ENCODE measurements at regions not wholly inside any gene's neighbourhood (a gene's known extent, or its start where the extent isn't known, plus 50 kb on each side); places are given as distances from the start of the nearest gene placed in this dataset.

GRCh38 chr1:234720709-234721441 lies 110.9 kb upstream of the IRF2BP2 start:
- no peak for DNase-seq (ENCODE audit: low read depth)
- no peak for TF ChIP-seq CTCF (IDR thresholded peaks at IDR 0.05; ENCODE audit: low read depth, low read length, missing control alignments)
- H3K4me3 ChIP-seq (ENCODE audit: low read depth, low read length): no peak overlapping the region

GRCh38 chr1:234719454-234720251 lies 109.7 kb upstream of the IRF2BP2 start:
- DNase-seq (ENCODE audit: low read depth): no peak

GRCh38 chr1:234718496-234719453 lies 108.8 kb upstream of the IRF2BP2 start:
- DNase-seq (ENCODE audit: low read depth): no peak
- TF ChIP-seq CTCF (IDR thresholded peaks at IDR 0.05; ENCODE audit: low read depth, low read length, missing control alignments): no peak
- H3K4me3 ChIP-seq (ENCODE audit: low read depth, low read length): no peak overlapping the region

More at GRCh38 chr1:234719454-234720251, 109.7 kb upstream of the IRF2BP2 start:
- H3K4me3 ChIP-seq (ENCODE audit: low read depth, low read length): no peak overlapping the region
- TF ChIP-seq CTCF (IDR thresholded peaks at IDR 0.05; ENCODE audit: low read depth, low read length, missing control alignments): no peak

- no peak for TF ChIP-seq CTCF (IDR thresholded peaks at IDR 0.05; ENCODE audit: low read depth, low read length, missing control alignments)
- DNase-seq (ENCODE audit: low read depth): no peak
- H3K4me3 ChIP-seq (ENCODE audit: low read depth, low read length): no peak overlapping the region
Observed at GRCh38 chr1:234716908-234717375, 107.0 kb upstream of the IRF2BP2 start.

- H3K4me3 ChIP-seq (ENCODE audit: low read depth, low read length): no peak overlapping the region
- TF ChIP-seq CTCF (IDR thresholded peaks at IDR 0.05; ENCODE audit: low read depth, low read length, missing control alignments): no peak
- no peak for DNase-seq (ENCODE audit: low read depth)
Observed at GRCh38 chr1:234715252-234716014, 105.5 kb upstream of the IRF2BP2 start.

- no peak for TF ChIP-seq CTCF (IDR thresholded peaks at IDR 0.05; ENCODE audit: low read depth, low read length, missing control alignments)
Observed at GRCh38 chr1:234713859-234714258, 103.9 kb upstream of the IRF2BP2 start.

More at GRCh38 chr1:234713859-234714258, 103.9 kb upstream of the IRF2BP2 start:
- H3K4me3 ChIP-seq (ENCODE audit: low read depth, low read length): no peak overlapping the region
- no peak for DNase-seq (ENCODE audit: low read depth)

All from GM12864 (cell line).